NB4 (cell line): ENCODE measurements at regions not wholly inside any gene's neighbourhood (a gene's known extent, or its start where the extent isn't known, plus 50 kb on each side); places are given as distances from the start of the nearest gene placed in this dataset.

Experiments
- DNase-seq: peaks from one replicate; pipeline ENCODE4 v3.0.0; 2010; ENCODE audit warnings: low read depth
- H3K4me3 ChIP-seq: one replicate; pipeline ENCODE4 v1.5.1; 2011; ENCODE audit warnings: mild to moderate bottlenecking, low read depth, low read length, moderate library complexity
- CTCF ChIP-seq: IDR thresholded peaks from one replicate; pipeline ENCODE4 v1.5.1; 2012; ENCODE audit warnings: low read depth, low read length
- MAX ChIP-seq: IDR thresholded peaks from 2 replicates; pipeline ENCODE4 v1.6.1; 2011; ENCODE audit warnings: low read depth, low read length
- MYC ChIP-seq: IDR thresholded peaks from 2 replicates; pipeline ENCODE4 v1.6.1; 2011; ENCODE audit warnings: low read depth, low read length
- POLR2A ChIP-seq: IDR thresholded peaks from 2 replicates; pipeline ENCODE4 v1.6.1; 2011; ENCODE audit warnings: mild to moderate bottlenecking; ENCODE audit not compliant: insufficient read length; ENCODE audit errors: extremely low read depth

- no peak overlapping the region for H3K4me3 ChIP-seq
- TF ChIP-seq CTCF (no peak), MYC (no peak), MAX (no peak), POLR2A (no peak)
- DNase-seq, result no peak
These were observed 202.7 kb upstream of the FRMD6 start for GRCh38 chr14:51448831-51449670.

DNA sequence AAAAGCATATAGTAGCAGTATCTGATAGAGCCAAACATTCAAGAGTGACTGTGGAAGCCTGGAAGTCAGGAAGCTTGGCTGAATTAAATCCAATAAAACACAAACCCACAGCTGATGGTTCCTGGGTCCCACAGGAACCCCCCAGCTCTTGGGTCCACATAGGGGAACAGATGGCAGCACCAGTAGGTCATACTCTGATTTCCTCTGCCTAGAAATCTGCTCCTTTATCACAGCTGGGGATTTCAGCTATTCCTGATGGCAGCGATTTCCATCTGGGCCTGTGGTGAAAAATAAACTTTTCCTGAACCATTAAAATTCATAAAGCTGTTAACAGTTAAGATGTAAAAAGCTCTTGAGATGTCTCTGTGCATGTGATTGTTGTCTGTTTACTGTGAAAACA lies 202.0 kb upstream of the FRMD6 start:
- DNase-seq, result no peak
- no peak for TF ChIP-seq POLR2A
- no peak for TF ChIP-seq CTCF
- TF ChIP-seq MAX, result no peak
- TF ChIP-seq MYC, result no peak
- no peak overlapping the region for H3K4me3 ChIP-seq

DNA sequence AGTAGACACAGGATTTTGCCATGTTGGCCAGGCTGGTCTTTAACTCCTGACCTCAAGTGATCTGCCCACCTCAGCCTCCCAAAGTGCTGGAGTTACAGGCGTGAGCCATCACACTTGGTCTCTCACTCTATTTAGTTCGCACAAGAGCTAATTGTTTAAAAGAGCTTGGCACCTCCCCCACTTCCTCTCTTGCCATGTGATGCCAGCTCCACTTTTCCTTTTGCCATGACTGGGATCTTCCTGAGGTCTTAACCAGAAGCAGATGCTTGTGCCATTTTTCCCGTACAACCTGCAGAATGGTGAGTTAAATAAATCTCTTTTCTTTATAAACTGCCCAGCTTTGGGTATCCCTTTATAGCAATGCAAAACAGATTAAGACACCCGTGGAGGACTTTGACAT lies 200.1 kb upstream of the FRMD6 start:
- TF ChIP-seq CTCF (no peak), MAX (no peak), MYC (no peak), POLR2A (no peak)
- no peak for DNase-seq
- no peak overlapping the region for H3K4me3 ChIP-seq

DNA sequence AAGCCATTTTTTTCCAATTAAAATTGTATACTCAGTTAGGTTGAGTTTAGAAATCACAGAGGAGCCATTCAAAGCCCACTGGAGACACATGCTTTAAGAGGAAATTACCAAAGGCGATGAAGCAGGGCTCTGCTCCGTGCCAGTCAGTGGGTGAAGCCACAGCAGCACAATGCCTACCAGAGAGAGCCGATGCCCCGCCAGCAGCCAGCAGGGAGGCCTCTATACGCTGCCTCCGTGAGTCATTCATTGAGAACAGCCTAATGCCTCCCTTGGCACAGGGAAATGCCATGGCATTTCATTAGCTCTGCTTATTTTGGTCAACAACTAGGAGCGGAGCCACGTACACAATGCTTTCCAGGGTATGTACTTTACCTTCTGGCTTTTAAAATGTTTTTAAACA lies 197.8 kb upstream of the FRMD6 start:
- TF ChIP-seq MYC, result no peak
- no peak for TF ChIP-seq MAX
- TF ChIP-seq POLR2A, result no peak
- TF ChIP-seq CTCF, result no peak
- DNase-seq, result no peak
- no peak overlapping the region for H3K4me3 ChIP-seq

- no peak for DNase-seq
- no peak for TF ChIP-seq MYC
- no peak for TF ChIP-seq CTCF
- no peak for TF ChIP-seq MAX
- TF ChIP-seq POLR2A, result no peak
- no peak overlapping the region for H3K4me3 ChIP-seq
These were observed 197.4 kb upstream of the FRMD6 start for GRCh38 chr14:51454351-51454750.
